OCI-LY1 (cell line): ENCODE measurements at regions not wholly inside any gene's neighbourhood (a gene's known extent, or its start where the extent isn't known, plus 50 kb on each side); places are given as distances from the start of the nearest gene placed in this dataset.

Source experiments
- CTCF ChIP-seq: fragments of 200-600 bp; sonication (generic), shearing (Covaris generic); IDR thresholded peaks from 2 replicates; pipeline ENCODE4 v1.5.1; 2017; ENCODE audit warnings: mild to moderate bottlenecking, antibody characterized with exemption, low read length, moderate library complexity, mixed read lengths
- EZH2 ChIP-seq: fragments of 200-600 bp; sonication (generic), shearing (Covaris generic); IDR thresholded peaks from 2 replicates; pipeline ENCODE4 v1.8.0; 2017; ENCODE audit warnings: borderline replicate concordance, mixed run types, mild to moderate bottlenecking, antibody characterized with exemption, low read length, moderate library complexity, mixed read lengths

- TF ChIP-seq CTCF, result no peak
- no peak for TF ChIP-seq EZH2
Measured at GRCh38 chr14:98564006-98564405, 708.0 kb downstream of the BCL11B start.
